IMR-90 (cell line): ENCODE measurements at regions not wholly inside any gene's neighbourhood (a gene's known extent, or its start where the extent isn't known, plus 50 kb on each side); places are given as distances from the start of the nearest gene placed in this dataset.

ENCODE experiments used
- ATAC-seq: fragments of 200-7000 bp; cut with Tn5 transposase; 2 replicates; pipeline ENCODE4 v1.9.1; 2020; ENCODE audit warnings: low read depth, mild to moderate bottlenecking, moderate library complexity
- BruUV-seq: library from RNA; stranded (reverse); fragments of 400-500 nt; replicated peaks from 2 replicates; lab custom pipeline; 2021; lab: Mats Ljungman, UMichigan
- CTCF ChIA-PET: fragments of 300-600 bp; formaldehyde crosslinking; extraction: SDS; loops from one replicate; lab custom pipeline; 2021; ENCODE audit warnings: antibody characterized with exemption; lab: Yijun Ruan, JAX
- POLR2A ChIA-PET: fragments of 300-600 bp; sonication (Branson Sonifier 250); formaldehyde crosslinking; loops from one replicate; lab custom pipeline; 2022; ENCODE audit warnings: antibody characterized with exemption; ENCODE audit not compliant: unreplicated experiment; lab: Charles Lee
- DNase-seq: peaks from one replicate; pipeline ENCODE4 v3.0.0; 2013
- H2AFZ ChIP-seq: replicated peaks from 2 replicates; pipeline ENCODE3; 2013; ENCODE audit warnings: low read length, mild to moderate bottlenecking; ENCODE audit not compliant: poor library complexity
- H2AK5ac ChIP-seq: 2 replicates; pipeline ENCODE4 v1.6.1; 2013; ENCODE audit warnings: low read depth, low read length, inconsistent platforms
- H2AK9ac ChIP-seq: replicated peaks from 2 replicates; pipeline ENCODE3; 2013; ENCODE audit warnings: mild to moderate bottlenecking, low read depth, low read length, moderate library complexity; ENCODE audit not compliant: poor library complexity
- H2BK120ac ChIP-seq: 2 replicates; pipeline ENCODE4 v1.6.1; 2013; ENCODE audit warnings: low read depth, low read length, inconsistent platforms
- H2BK15ac ChIP-seq: 3 replicates; pipeline ENCODE4 v1.6.1; 2013; ENCODE audit warnings: low read depth, low read length, inconsistent platforms
- H2BK20ac ChIP-seq: 2 replicates; pipeline ENCODE4 v1.6.1; 2013; ENCODE audit warnings: low read depth, mild to moderate bottlenecking, inconsistent platforms, low read length, moderate library complexity
- H2BK5ac ChIP-seq: 2 replicates; pipeline ENCODE4 v1.6.1; 2013; ENCODE audit warnings: mild to moderate bottlenecking, low read depth, low read length, inconsistent platforms; ENCODE audit not compliant: poor library complexity, severe bottlenecking
- H3K14ac ChIP-seq: replicated peaks from 2 replicates; pipeline ENCODE4 v1.6.1; 2013; ENCODE audit warnings: low read depth, low read length, inconsistent platforms
- H3K18ac ChIP-seq: 2 replicates; pipeline ENCODE4 v1.6.1; 2013; ENCODE audit warnings: low read depth, low read length, control low read depth
- H3K23ac ChIP-seq: 2 replicates; pipeline ENCODE4 v1.6.1; 2013; ENCODE audit warnings: low read depth, low read length, inconsistent platforms
- H3K27ac ChIP-seq: 2 replicates; pipeline ENCODE4 v1.5.1; 2013; ENCODE audit warnings: mild to moderate bottlenecking, control low read depth, low read length; ENCODE audit not compliant: insufficient read depth
- H3K27me3 ChIP-seq: 2 replicates; pipeline ENCODE4 v1.6.1; 2013; ENCODE audit warnings: low read length; ENCODE audit not compliant: control insufficient read depth, insufficient read depth
- H3K36me3 ChIP-seq: 2 replicates; pipeline ENCODE4 v1.6.1; 2013; ENCODE audit warnings: low read length, mixed read lengths; ENCODE audit not compliant: control insufficient read depth, insufficient read depth
- H3K4ac ChIP-seq: 2 replicates; pipeline ENCODE4 v1.6.1; 2013; ENCODE audit warnings: low read depth, low read length, inconsistent platforms
- H3K4me1 ChIP-seq: 2 replicates; pipeline ENCODE4 v1.6.1; 2013; ENCODE audit warnings: low read length, mixed read lengths; ENCODE audit not compliant: control insufficient read depth, insufficient read depth
- H3K4me2 ChIP-seq: 2 replicates; pipeline ENCODE4 v1.6.1; 2013; ENCODE audit warnings: low read depth, mild to moderate bottlenecking, control low read depth, low read length, moderate library complexity
- H3K4me3 ChIP-seq: 2 replicates; pipeline ENCODE4 v1.5.1; 2013; ENCODE audit warnings: low read depth, mild to moderate bottlenecking, control low read depth, low read length, moderate library complexity; ENCODE audit not compliant: insufficient read depth
- H3K56ac ChIP-seq: 2 replicates; pipeline ENCODE4 v1.6.1; 2013; ENCODE audit warnings: low read length, inconsistent platforms; ENCODE audit not compliant: insufficient read depth; ENCODE audit errors: extremely low read depth
- H3K79me1 ChIP-seq, 2 experiments: 2 replicates each; pipeline ENCODE4 v1.6.1; 2013; ENCODE audit warnings: low read length in 2 of 2, inconsistent platforms in 1 of 2, low read depth in 1 of 2
- H3K9ac ChIP-seq: 2 replicates; pipeline ENCODE4 v1.6.1; 2013; ENCODE audit warnings: low read depth, low read length, control low read depth
- H3K9me1 ChIP-seq: 2 replicates; pipeline ENCODE4 v1.6.1; 2013; ENCODE audit warnings: low read length, inconsistent platforms; ENCODE audit not compliant: insufficient read depth
- H3K9me3 ChIP-seq: 2 replicates; pipeline ENCODE4 v1.6.1; 2013; ENCODE audit warnings: low read length; ENCODE audit not compliant: control insufficient read depth, insufficient read depth
- H4K20me1 ChIP-seq: 2 replicates; pipeline ENCODE4 v1.6.1; 2013; ENCODE audit warnings: low read length, inconsistent platforms; ENCODE audit not compliant: insufficient read depth
- H4K5ac ChIP-seq: 2 replicates; pipeline ENCODE4 v1.6.1; 2013; ENCODE audit warnings: mild to moderate bottlenecking, low read depth, low read length, control low read depth
- H4K8ac ChIP-seq, 2 experiments: 2 replicates each; pipeline ENCODE4 v1.6.1; 2013; ENCODE audit warnings: low read depth in 2 of 2, low read length in 2 of 2, control low read depth in 1 of 2, inconsistent platforms in 1 of 2
- H4K91ac ChIP-seq: 2 replicates; pipeline ENCODE4 v1.6.1; 2013; ENCODE audit warnings: low read depth, low read length, inconsistent platforms; ENCODE audit not compliant: insufficient read depth
- BHLHE40 ChIP-seq: fragments of 150-350 bp; IDR thresholded peaks from 2 replicates; pipeline ENCODE4 v1.6.1; 2016; ENCODE audit warnings: mild to moderate bottlenecking, low read depth, low read length
- CEBPB ChIP-seq: IDR thresholded peaks from 2 replicates; pipeline ENCODE4 v1.6.1; 2012; ENCODE audit warnings: low read depth, low read length, improper control_type of control experiment
- CHD1 ChIP-seq: IDR thresholded peaks from 2 replicates; pipeline ENCODE4 v1.6.1; 2012; ENCODE audit warnings: low read depth, low read length, improper control_type of control experiment
- MAFK ChIP-seq: IDR thresholded peaks from 2 replicates; pipeline ENCODE4 v1.6.1; 2012; ENCODE audit warnings: low read depth, low read length, improper control_type of control experiment
- MXI1 ChIP-seq: IDR thresholded peaks from 2 replicates; pipeline ENCODE4 v1.6.1; 2012; ENCODE audit warnings: low read depth, mild to moderate bottlenecking, low read length, moderate library complexity, borderline replicate concordance
- NFE2L2 ChIP-seq: fragments of 150-350 bp; IDR thresholded peaks from 2 replicates; pipeline ENCODE4 v1.6.1; 2016; ENCODE audit warnings: low read depth, mild to moderate bottlenecking, low read length
- POLR2A ChIP-seq: IDR thresholded peaks from 2 replicates; pipeline ENCODE4 v1.6.1; 2012; ENCODE audit warnings: mild to moderate bottlenecking, low read depth, low read length
- RAD21 ChIP-seq: IDR thresholded peaks from 2 replicates; pipeline ENCODE4 v1.6.1; 2012; ENCODE audit warnings: low read length, improper control_type of control experiment
- RCOR1 ChIP-seq: IDR thresholded peaks from 2 replicates; pipeline ENCODE4 v1.6.1; 2012; ENCODE audit warnings: mild to moderate bottlenecking, low read length, improper control_type of control experiment; ENCODE audit not compliant: insufficient replicate concordance
- RFX5 ChIP-seq: IDR thresholded peaks from 2 replicates; pipeline ENCODE4 v1.8.0; 2012; ENCODE audit warnings: low read depth, mild to moderate bottlenecking, low read length, moderate library complexity
- SMC3 ChIP-seq: fragments of 150-350 bp; IDR thresholded peaks from 2 replicates; pipeline ENCODE4 v1.6.1; 2016; ENCODE audit warnings: low read depth, mild to moderate bottlenecking, antibody characterized with exemption, low read length, moderate library complexity
- WGBS, 2 experiments: methylation state at CpG; one replicate each; pipeline versions ENCODE4 v1.1.5 to v1.1.7; 2013; ENCODE audit warnings: missing lambda C conversion rate in 2 of 2; ENCODE audit not compliant: insufficient read length in 1 of 2; ENCODE audit errors: extremely low coverage in 2 of 2; 5-methylcytosine and 5-hydroxymethylcytosine counted together
- dilution Hi-C: fragments of 300-500 bp; cut with HindIII; formaldehyde crosslinking; loops from one replicate; pipeline ENCODE4 v1.14.3; 2018; ENCODE audit warnings: low sequenced_read_pairs; ENCODE audit not compliant: unreplicated experiment
- in situ Hi-C: fragments of 300-500 bp; cut with MboI; formaldehyde crosslinking; loops from 3 replicates; pipeline ENCODE4 v1.14.3; 2019; ENCODE audit warnings: low sequenced_read_pairs, inconsistent platforms, mixed read lengths
- intact Hi-C: fragments of 100-400 bp; cut with micrococcal nuclease; formaldehyde crosslinking; loops from 2 replicates; pipeline ENCODE4 v1.10.0; 2022

- no peaks in the 10 kb centered on the region for H3K36me3 ChIP-seq
- H3K23ac ChIP-seq = no peak overlapping the region
- H3K4me2 ChIP-seq = no peak overlapping the region
- H4K91ac ChIP-seq = no peak overlapping the region
- H4K20me1 ChIP-seq = no peaks in the 10 kb centered on the region
- no peak overlapping the region for H3K56ac ChIP-seq
- no peak overlapping the region for H2AK9ac ChIP-seq
- no peak for ATAC-seq
- BruUV-seq = no TSS peak
- no peak overlapping the region for H3K4ac ChIP-seq
- H2BK15ac ChIP-seq = no peak overlapping the region
- H3K27me3 ChIP-seq = no peaks in the 10 kb centered on the region
- H2BK5ac ChIP-seq = no peak overlapping the region
- no peak overlapping the region for H3K4me3 ChIP-seq
- in situ Hi-C loops (no loop called here), dilution Hi-C loops (no loop called here), intact Hi-C loops (no loop called here)
- ChIA-PET POLR2A (no interaction called here), CTCF (no interaction called here)
- H3K4me1 ChIP-seq = no peaks in the 10 kb centered on the region
- H2AK5ac ChIP-seq = no peak overlapping the region
- no peak overlapping the region for H3K9ac ChIP-seq
- H3K79me1 ChIP-seq = no peaks in the 10 kb centered on the region
- WGBS, 2 experiments = no CpG with 5 or more reads among the region's 2 CpGs
- no peak overlapping the region for H2BK120ac ChIP-seq
- H4K8ac ChIP-seq = no peak overlapping the region
- DNase-seq = no peak
- no peak overlapping the region for H3K14ac ChIP-seq
- H3K18ac ChIP-seq = no peak overlapping the region
- H4K5ac ChIP-seq = no peak overlapping the region
- H3K9me1 ChIP-seq = no peaks in the 10 kb centered on the region
- no peak overlapping the region for H2BK20ac ChIP-seq
- H3K9me3 ChIP-seq = no peaks in the 10 kb centered on the region
- TF ChIP-seq SMC3 = no peak
- TF ChIP-seq RAD21 = no peak
- no peak for TF ChIP-seq CHD1
- no peak for TF ChIP-seq RCOR1
- TF ChIP-seq BHLHE40 = no peak
- no peak for TF ChIP-seq MXI1
- TF ChIP-seq NFE2L2 = no peak
- no peak for TF ChIP-seq POLR2A
- no peak for TF ChIP-seq MAFK
- no peak for TF ChIP-seq RFX5
- TF ChIP-seq CEBPB = no peak
- no peak overlapping the region for H2AFZ ChIP-seq
- no peak overlapping the region for H3K27ac ChIP-seq
These were observed 1551.3 kb downstream of the CDH8 start for GRCh38 chr16:60484901-60485300.
